Right cardiac atrium (tissue), 5 donors: ENCODE measurements at regions not wholly inside any gene's neighbourhood (a gene's known extent, or its start where the extent isn't known, plus 50 kb on each side); places are given as distances from the start of the nearest gene placed in this dataset.
"Not testable (repeated sequence)": the region's sequence is repeated elsewhere in the genome, so short reads cannot be mapped to it uniquely, and the experiment has no call there.

ENCODE experiments used
- ATAC-seq, 2 donors: fragments of 200-7000 bp; cut with Tn5 transposase; one replicate each; pipeline versions ENCODE4 v1.8.0 to v1.9.1; 2020; ENCODE audit warnings: moderate library complexity in 2 of 2, mild to moderate bottlenecking in 1 of 2
- DNase-seq, 3 donors: peaks; one replicate each; pipeline ENCODE4 v3.0.0-alpha.2; 2020
- H3K27ac ChIP-seq: one replicate; pipeline ENCODE4 v1.5.1; 2013; ENCODE audit warnings: mild to moderate bottlenecking, low read length, control low read depth, moderate library complexity
- H3K27me3 ChIP-seq: one replicate; pipeline ENCODE4 v1.6.1; 2013; ENCODE audit not compliant: control insufficient read depth, insufficient read depth
- H3K4me1 ChIP-seq: one replicate; pipeline ENCODE4 v1.6.1; 2013; ENCODE audit warnings: low read length; ENCODE audit not compliant: control insufficient read depth, insufficient read depth
- H3K4me3 ChIP-seq: one replicate; pipeline ENCODE4 v1.5.1; 2013; ENCODE audit warnings: low read length, control low read depth
- H3K9me3 ChIP-seq: one replicate; pipeline ENCODE4 v1.6.1; 2013; ENCODE audit warnings: low read length; ENCODE audit not compliant: control insufficient read depth
- WGBS: extraction: QIAGEN DNeasy Blood & Tissue Kit; methylation state at CpG from one replicate; pipeline ENCODE4 v1.1.7; 2013; 5-methylcytosine and 5-hydroxymethylcytosine counted together
- intact Hi-C, 4 donors: fragments of 100-400 bp; cut with DNase I; formaldehyde crosslinking; loops; one replicate each; pipeline versions ENCODE4 v1.11.0 to v1.14.0; 2022 to 2023
- donor health status: healthy with polysubstance abuse.
- donor health status: DM: no; HTN: yes; CAD: no.
- donor health status: DM: no; HTN: no; CAD: no.
- donor health status: DM: no; HTN: yes; CAD: no; lungs with severe emphysema.
- donor health status: DM: yes; HTN: yes; CAD: no.

DNA sequence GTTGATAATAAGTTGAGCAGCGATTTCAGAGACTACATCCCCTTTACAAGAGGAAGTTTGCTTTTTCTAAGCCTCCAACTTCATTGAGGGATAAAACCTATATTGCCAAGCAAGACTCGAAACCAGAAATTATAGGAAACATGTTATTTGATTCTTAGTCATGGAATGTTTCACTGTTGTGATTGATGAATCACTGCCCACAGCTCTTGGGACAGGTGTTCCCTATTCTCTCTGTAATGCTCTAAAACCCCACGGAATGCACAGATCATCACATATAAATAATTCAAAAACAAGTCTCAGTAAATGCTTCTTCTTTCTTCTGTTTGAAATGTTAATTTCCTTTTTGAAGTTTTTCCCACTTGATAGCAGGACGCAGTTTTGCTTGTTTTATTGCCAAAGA is 809.5 kb upstream of the GOT2 start:
- Histone ChIP-seq H3K4me3 (no peak overlapping the region), H3K9me3 (no peaks in the 10 kb centered on the region), H3K4me1 (no peaks in the 10 kb centered on the region), H3K27ac (no peak overlapping the region), H3K27me3 (no peaks in the 10 kb centered on the region)
- WGBS: 66% methylated on average over 4 of the region's 4 CpGs
- ATAC-seq (no peak), DNase-seq (no peak)
- intact Hi-C loops: no loop called here

- no peak for DNase-seq
- 72% methylated on average over 8 of the region's 8 CpGs for WGBS
- no peak for ATAC-seq
- intact Hi-C loops: no loop called here
- Histone ChIP-seq H3K4me3 (no peak overlapping the region), H3K4me1 (no peaks in the 10 kb centered on the region), H3K27me3 (no peaks in the 10 kb centered on the region), H3K27ac (no peak overlapping the region), H3K9me3 (no peaks in the 10 kb centered on the region)
Observed at GRCh38 chr16:59540621-59541020, 806.5 kb upstream of the GOT2 start.

DNA sequence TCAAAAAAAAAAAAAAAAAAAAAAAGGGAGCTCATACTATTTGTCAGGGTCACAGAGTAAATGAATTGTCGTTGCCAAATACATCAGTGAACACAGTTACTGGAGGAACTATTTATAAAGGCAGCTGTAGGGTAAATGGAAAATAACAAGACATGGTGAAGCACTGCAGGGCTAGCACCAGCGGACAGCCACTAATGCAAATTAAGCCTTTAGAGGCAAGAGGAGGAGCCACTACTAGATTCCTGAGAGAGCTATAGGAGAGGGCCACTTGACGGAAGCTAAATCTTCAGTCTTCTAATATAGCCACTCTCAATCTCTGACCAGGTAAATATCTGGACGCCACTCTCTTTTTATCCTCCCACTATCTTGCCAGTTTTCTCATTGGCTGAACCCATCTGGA is 801.2 kb upstream of the GOT2 start:
- Histone ChIP-seq H3K27me3 (no peaks in the 10 kb centered on the region), H3K4me1 (no peaks in the 10 kb centered on the region), H3K9me3 (no peaks in the 10 kb centered on the region), H3K27ac (no peak overlapping the region), H3K4me3 (no peak overlapping the region)
- DNase-seq (no peak), ATAC-seq (no peak)
- intact Hi-C loops: no loop called here
- WGBS: 72% methylated on average over 4 of the region's 4 CpGs

DNA sequence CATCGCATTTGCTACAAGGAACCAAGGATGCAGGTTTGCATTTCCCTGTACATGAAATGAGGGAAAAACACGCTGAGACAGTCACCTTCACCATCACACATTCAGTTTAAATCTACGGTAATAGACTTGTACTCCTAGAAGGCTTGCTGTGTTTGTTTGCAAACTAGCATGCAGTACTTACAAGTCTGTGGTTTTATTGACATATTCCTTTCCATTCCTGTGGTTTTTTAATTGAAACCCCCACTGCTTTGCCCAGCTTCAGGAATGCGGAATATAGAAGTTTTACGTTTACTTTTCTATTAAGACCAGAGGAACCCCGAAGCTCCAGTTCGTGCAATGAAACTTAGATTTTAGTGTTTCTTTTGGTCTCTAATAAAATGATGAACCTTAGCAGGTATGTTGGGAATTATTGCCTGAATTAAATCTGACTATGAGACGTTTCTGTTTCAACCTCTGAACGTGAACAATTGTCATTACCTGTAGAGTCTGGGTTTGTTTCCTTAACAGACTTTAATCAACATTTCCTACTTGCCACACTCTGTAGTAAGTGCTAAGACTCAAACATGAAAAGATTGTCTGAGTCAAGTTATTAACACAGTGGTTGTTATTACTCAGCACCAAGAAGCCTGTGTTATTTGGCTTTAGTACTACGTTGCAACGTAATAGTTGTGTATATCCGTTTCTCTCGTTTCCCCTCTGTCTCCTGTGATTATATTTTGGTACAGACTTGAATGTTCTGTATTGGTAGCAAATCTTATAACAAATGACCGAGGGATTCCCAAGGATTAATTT is 793.3 kb upstream of the GOT2 start:
- no peak overlapping the region for H3K27ac ChIP-seq
- no peaks in the 10 kb centered on the region for H3K9me3 ChIP-seq
- H3K4me1 ChIP-seq: no peaks in the 10 kb centered on the region
- WGBS: 76% methylated on average over 14 of the region's 14 CpGs
- H3K27me3 ChIP-seq: no peaks in the 10 kb centered on the region
- no peak overlapping the region for H3K4me3 ChIP-seq
- intact Hi-C loops: no loop called here
- no peak for DNase-seq
- ATAC-seq: no peak

GRCh38 chr16:59522826-59523225 is 788.7 kb upstream of the GOT2 start:
- Histone ChIP-seq H3K4me1 (no peaks in the 10 kb centered on the region), H3K27me3 (no peaks in the 10 kb centered on the region), H3K4me3 (no peak overlapping the region), H3K9me3 (no peaks in the 10 kb centered on the region), H3K27ac (no peak overlapping the region)
- DNase-seq (no peak), ATAC-seq (no peak)
- intact Hi-C loops: no loop called here
- WGBS: 67% methylated on average over 3 of the region's 3 CpGs

DNA sequence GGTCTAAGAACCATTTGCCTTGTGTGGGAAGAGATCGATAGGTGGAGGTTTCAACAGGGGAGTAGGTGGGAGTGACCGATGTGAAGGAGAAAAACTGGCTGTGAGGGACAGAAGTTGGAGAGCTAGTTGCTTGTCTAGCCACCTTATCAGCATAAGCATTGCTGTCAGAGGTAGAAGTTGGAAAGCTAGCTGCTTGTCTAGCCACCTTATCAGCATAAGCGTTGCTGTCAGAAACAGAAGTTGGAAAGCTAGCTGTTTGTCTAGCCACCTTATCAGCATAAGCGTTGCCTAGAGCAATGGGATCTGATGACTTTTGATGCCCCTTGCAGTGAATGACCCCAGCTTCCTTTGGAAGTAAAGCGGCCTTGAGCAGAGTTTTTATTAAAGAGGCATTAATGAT is 784.6 kb upstream of the GOT2 start:
- H3K9me3 ChIP-seq, H3K4me3 ChIP-seq, H3K27me3 ChIP-seq, H3K4me1 ChIP-seq, DNase-seq, intact Hi-C loops, H3K27ac ChIP-seq, ATAC-seq: not testable (repeated sequence)
- 26% methylated on average over 5 of the region's 5 CpGs for WGBS

- ATAC-seq: no peak
- no peak for DNase-seq
- H3K27ac ChIP-seq: no peak overlapping the region
- H3K4me3 ChIP-seq: no peak overlapping the region
- H3K4me1 ChIP-seq: no peaks in the 10 kb centered on the region
- 85% methylated on average over 4 of the region's 4 CpGs for WGBS
- intact Hi-C loops: no loop called here
- H3K27me3 ChIP-seq: no peaks in the 10 kb centered on the region
- no peaks in the 10 kb centered on the region for H3K9me3 ChIP-seq
Observed at GRCh38 chr16:59514651-59515050, 780.5 kb upstream of the GOT2 start.

DNA sequence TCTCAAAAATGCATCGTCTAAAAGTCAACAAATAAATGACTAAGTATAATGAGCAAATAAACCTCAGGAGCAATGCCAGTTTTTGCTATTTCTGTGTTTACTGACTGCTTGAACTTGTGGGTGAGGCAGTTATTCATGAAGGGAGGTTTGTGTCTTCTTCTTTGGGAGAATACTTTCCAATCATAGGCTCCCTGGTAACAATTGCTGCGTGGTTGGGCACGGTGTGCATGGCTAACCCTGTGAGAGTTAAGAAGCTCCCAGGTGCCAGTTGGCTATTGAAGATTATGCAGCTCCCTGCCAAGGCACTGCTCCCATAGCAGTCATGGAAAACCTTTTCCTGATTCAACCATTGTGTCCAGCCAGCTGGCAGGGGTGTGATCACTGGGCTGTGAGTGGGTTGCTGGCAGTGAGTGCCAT is 775.9 kb upstream of the GOT2 start:
- intact Hi-C loops: no loop called here
- H3K4me3 ChIP-seq: no peak overlapping the region
- H3K9me3 ChIP-seq: no peaks in the 10 kb centered on the region
- H3K27ac ChIP-seq: no peak overlapping the region
- DNase-seq (no peak), ATAC-seq (no peak)
- 72% methylated on average over 3 of the region's 3 CpGs for WGBS
- H3K27me3 ChIP-seq: no peaks in the 10 kb centered on the region
- H3K4me1 ChIP-seq: no peaks in the 10 kb centered on the region

DNA sequence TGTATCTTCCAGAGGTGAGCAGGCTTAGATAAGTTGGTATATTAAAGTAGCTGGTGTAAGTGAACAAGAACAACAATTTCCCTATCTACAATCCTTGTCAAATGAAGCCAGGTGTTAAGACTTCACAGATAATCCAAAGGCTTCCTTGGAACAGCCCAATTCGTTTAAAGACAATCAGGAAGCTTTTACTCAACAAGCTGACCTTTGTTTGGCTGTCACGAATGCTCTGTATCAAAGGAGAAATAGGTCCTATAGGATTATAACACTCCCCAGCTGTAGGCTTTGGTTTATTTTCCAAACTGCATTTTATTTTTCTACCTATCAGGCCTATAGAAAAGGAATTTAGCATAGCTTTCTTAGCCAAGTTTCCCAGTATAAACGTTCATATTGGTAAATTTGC is 766.5 kb upstream of the GOT2 start:
- Histone ChIP-seq H3K27me3 (no peaks in the 10 kb centered on the region), H3K4me1 (no peaks in the 10 kb centered on the region), H3K27ac (no peak overlapping the region), H3K4me3 (no peak overlapping the region), H3K9me3 (no peaks in the 10 kb centered on the region)
- WGBS: 45% methylated on average over 3 of the region's 3 CpGs
- ATAC-seq (no peak), DNase-seq (no peak)
- intact Hi-C loops: no loop called here

GRCh38 chr16:59487067-59487466 is 753.0 kb upstream of the GOT2 start:
- Histone ChIP-seq H3K27me3 (no peaks in the 10 kb centered on the region), H3K27ac (no peak overlapping the region), H3K4me1 (no peaks in the 10 kb centered on the region), H3K9me3 (no peaks in the 10 kb centered on the region), H3K4me3 (no peak overlapping the region)
- intact Hi-C loops: no loop called here
- ATAC-seq (no peak), DNase-seq (no peak)
- WGBS: 87% methylated on average over 2 of the region's 2 CpGs

GRCh38 chr16:59484833-59485516 is 750.9 kb upstream of the GOT2 start:
- Histone ChIP-seq H3K4me1 (no peaks in the 10 kb centered on the region), H3K9me3 (no peaks in the 10 kb centered on the region), H3K4me3 (no peak overlapping the region), H3K27ac (no peak overlapping the region), H3K27me3 (no peaks in the 10 kb centered on the region)
- 72% methylated on average over 2 of the region's 2 CpGs for WGBS
- intact Hi-C loops: no loop called here
- ATAC-seq: no peak
- no peak for DNase-seq
